BJ (cell line): ENCODE measurements at regions not wholly inside any gene's neighbourhood (a gene's known extent, or its start where the extent isn't known, plus 50 kb on each side); places are given as distances from the start of the nearest gene placed in this dataset.

ENCODE experiments used
- CTCF ChIA-PET: fragments of 350-600 bp; formaldehyde crosslinking; extraction: SDS; loops from one replicate; lab custom pipeline; 2021; ENCODE audit warnings: antibody characterized with exemption, inconsistent platforms; lab: Yijun Ruan, JAX
- POLR2A ChIA-PET: fragments of 300-600 bp; sonication (Branson Sonifier 250); formaldehyde crosslinking; extraction: SDS; loops from one replicate; lab custom pipeline; 2021; ENCODE audit warnings: antibody characterized with exemption; lab: Charles Lee
- DNase-seq: peaks from one replicate; pipeline ENCODE4 v3.0.0-alpha.2; 2011; ENCODE audit warnings: low read depth
- H3K27me3 ChIP-seq: 2 replicates; pipeline ENCODE4 v1.6.0; 2011; ENCODE audit warnings: low read length; ENCODE audit not compliant: control insufficient read depth, insufficient read depth
- H3K36me3 ChIP-seq: 2 replicates; pipeline ENCODE4 v1.5.1; 2011; ENCODE audit warnings: low read length; ENCODE audit not compliant: control insufficient read depth, insufficient read depth
- H3K4me3 ChIP-seq: 2 replicates; pipeline ENCODE4 v1.5.1; 2011; ENCODE audit warnings: low read depth, mild to moderate bottlenecking, control low read depth, low read length
- CTCF ChIP-seq: IDR thresholded peaks from 2 replicates; pipeline ENCODE4 v1.5.1; 2011; ENCODE audit warnings: low read depth, mild to moderate bottlenecking, control low read depth, inconsistent platforms, low read length, moderate library complexity; ENCODE audit not compliant: insufficient read depth

GRCh38 chr6:153616506-153616905 lies 422.5 kb upstream of the OPRM1 start:
- TF ChIP-seq CTCF, result no peak
- no peak for DNase-seq
- POLR2A ChIA-PET, result no interaction called here
- no peaks in the 10 kb centered on the region for H3K27me3 ChIP-seq
- H3K4me3 ChIP-seq, result no peak overlapping the region
- CTCF ChIA-PET, result no interaction called here
- no peaks in the 10 kb centered on the region for H3K36me3 ChIP-seq

- CTCF ChIA-PET, result no interaction called here
- H3K36me3 ChIP-seq, result no peaks in the 10 kb centered on the region
- no peak for TF ChIP-seq CTCF
- no peaks in the 10 kb centered on the region for H3K27me3 ChIP-seq
- POLR2A ChIA-PET, result no interaction called here
- H3K4me3 ChIP-seq, result no peak overlapping the region
- DNase-seq, result no peak
These were observed 425.2 kb upstream of the OPRM1 start for GRCh38 chr6:153613719-153614455.

- Histone ChIP-seq H3K36me3 (no peaks in the 10 kb centered on the region), H3K4me3 (no peak overlapping the region), H3K27me3 (no peaks in the 10 kb centered on the region)
- TF ChIP-seq CTCF, result no peak
- DNase-seq, result no peak
- ChIA-PET CTCF (no interaction called here), POLR2A (no interaction called here)
These were observed 436.6 kb upstream of the OPRM1 start for GRCh38 chr6:153602401-153602800.

- ChIA-PET POLR2A (no interaction called here), CTCF (no interaction called here)
- TF ChIP-seq CTCF, result no peak
- Histone ChIP-seq H3K27me3 (no peaks in the 10 kb centered on the region), H3K4me3 (no peak overlapping the region), H3K36me3 (no peaks in the 10 kb centered on the region)
- DNase-seq, result no peak
These were observed 439.1 kb upstream of the OPRM1 start for GRCh38 chr6:153599901-153600300.

GRCh38 chr6:153595903-153596302 lies 443.1 kb upstream of the OPRM1 start:
- no peak for DNase-seq
- H3K4me3 ChIP-seq, result no peak overlapping the region
- H3K27me3 ChIP-seq, result no peaks in the 10 kb centered on the region
- TF ChIP-seq CTCF, result no peak
- no peaks in the 10 kb centered on the region for H3K36me3 ChIP-seq
- POLR2A ChIA-PET, result no interaction called here
- CTCF ChIA-PET, result no interaction called here
